SH-SY5Y (cell line): ENCODE measurements at regions not wholly inside any gene's neighbourhood (a gene's known extent, or its start where the extent isn't known, plus 50 kb on each side); places are given as distances from the start of the nearest gene placed in this dataset.

Experiments
- GATA2 ChIP-seq: IDR thresholded peaks from 2 replicates; pipeline ENCODE4 v1.6.1; 2011; ENCODE audit warnings: mild to moderate bottlenecking, low read depth, low read length
- GATA3 ChIP-seq: IDR thresholded peaks from 2 replicates; pipeline ENCODE4 v1.6.1; 2011; ENCODE audit warnings: low read depth, mild to moderate bottlenecking, low read length, moderate library complexity

GRCh38 chr2:16737812-16738211, 72.2 kb upstream of the CYRIA start:
- TF ChIP-seq GATA2 (no peak), GATA3 (no peak)
